GM12878 (cell line): ENCODE measurements at regions not wholly inside any gene's neighbourhood (a gene's known extent, or its start where the extent isn't known, plus 50 kb on each side); places are given as distances from the start of the nearest gene placed in this dataset.
"Not testable (repeated sequence)": the region's sequence is repeated elsewhere in the genome, so short reads cannot be mapped to it uniquely, and the experiment has no call there.

Experiments
- ATAC-seq: fragments of 200-7000 bp; cut with Tn5 transposase; 3 replicates; pipeline ENCODE4 v1.9.1; 2020; ENCODE audit warnings: mild to moderate bottlenecking, moderate library complexity
- BruUV-seq: library from RNA; stranded (reverse); fragments of 400-500 nt; replicated peaks from 2 replicates; lab custom pipeline; 2021; lab: Mats Ljungman, UMichigan
- CTCF ChIA-PET: fragments of 300-600 bp; sonication (Branson Sonifier 250); formaldehyde crosslinking; extraction: SDS; loops from one replicate; lab custom pipeline; 2021; ENCODE audit warnings: inconsistent platforms; lab: Yijun Ruan, JAX
- POLR2A ChIA-PET: fragments of 350-600 bp; formaldehyde crosslinking; extraction: SDS; loops from one replicate; lab custom pipeline; 2021; ENCODE audit warnings: inconsistent platforms; lab: Charles Lee
- RAD21 ChIA-PET: fragments of 300-600 bp; sonication (Branson Sonifier 250); formaldehyde crosslinking; loops from one replicate; lab custom pipeline; 2023; ENCODE audit warnings: antibody characterized with exemption; ENCODE audit not compliant: unreplicated experiment; lab: Charles Lee
- SMC1A ChIA-PET: fragments of 300-600 bp; sonication (Branson Sonifier 250); formaldehyde crosslinking; loops from one replicate; lab custom pipeline; 2023; ENCODE audit not compliant: unreplicated experiment, uncharacterized antibody; lab: Charles Lee
- DNase-seq: peaks from one replicate; pipeline ENCODE4 v3.0.0-alpha.2; 2011; ENCODE audit warnings: low read depth, low spot score
- FAIRE-seq: peaks from 3 replicates; lab custom pipeline; 2011; peaks lifted over from hg19 to GRCh38; lab: Jason Lieb, UNC
- H2AFZ ChIP-seq: 2 replicates; pipeline ENCODE4 v1.6.0; 2011; ENCODE audit warnings: low read depth, low read length, control low read depth; ENCODE audit not compliant: control insufficient read depth
- H3K27ac ChIP-seq: 2 replicates; pipeline ENCODE4 v1.5.1; 2011; ENCODE audit warnings: control low read depth; ENCODE audit not compliant: control insufficient read depth, insufficient read depth
- H3K27me3 ChIP-seq, 2 experiments: replicated peaks in 1 of 2; 2 replicates each; pipeline versions ENCODE4 v1.6.0 to v1.6.1; 2011; ENCODE audit warnings: low read length in 1 of 2; ENCODE audit not compliant: control insufficient read depth in 2 of 2, insufficient read depth in 2 of 2
- H3K36me3 ChIP-seq, 2 experiments: 2 replicates each; pipeline ENCODE4 v1.5.1; 2011; ENCODE audit warnings: low read length in 1 of 2; ENCODE audit not compliant: control insufficient read depth in 2 of 2, insufficient read depth in 2 of 2
- H3K4me1 ChIP-seq: 2 replicates; pipeline ENCODE4 v1.6.1; 2011; ENCODE audit warnings: mild to moderate bottlenecking, low read length, moderate library complexity, mixed read lengths; ENCODE audit not compliant: control insufficient read depth, insufficient read depth
- H3K4me2 ChIP-seq: 2 replicates; pipeline ENCODE4 v1.6.0; 2011; ENCODE audit warnings: control low read depth; ENCODE audit not compliant: control insufficient read depth, insufficient read depth
- H3K4me3 ChIP-seq: fragments of 200-600 bp; sonication (generic); 2 replicates; pipeline ENCODE4 v1.5.1; 2016
- H3K79me2 ChIP-seq: 2 replicates; pipeline ENCODE4 v1.6.0; 2011; ENCODE audit warnings: low read length; ENCODE audit not compliant: control insufficient read depth, insufficient read depth
- H3K9ac ChIP-seq: 2 replicates; pipeline ENCODE4 v1.8.0; 2011; ENCODE audit warnings: low read length, control low read depth, mixed read lengths; ENCODE audit not compliant: control insufficient read depth, insufficient read depth
- H3K9me3 ChIP-seq: replicated peaks from 3 replicates; pipeline ENCODE4 v1.5.1; 2011; ENCODE audit warnings: mild to moderate bottlenecking, low read length; ENCODE audit not compliant: control insufficient read depth, insufficient read depth
- H4K20me1 ChIP-seq: 2 replicates; pipeline ENCODE4 v1.6.0; 2011; ENCODE audit not compliant: control insufficient read depth, insufficient read depth
- BMI1 ChIP-seq: fragments of 450-650 bp; IDR thresholded peaks from 2 replicates; pipeline ENCODE4 v1.6.1; 2016; ENCODE audit warnings: mild to moderate bottlenecking, moderate library complexity, borderline replicate concordance
- ETV6 ChIP-seq, 2 experiments: fragments of 450-650 bp in 1 of 2; IDR thresholded peaks in 1 of 2; conservative IDR thresholded peaks in 1 of 2; 2 replicates each; pipeline ENCODE4 v1.6.1; 2014; ENCODE audit warnings: antibody characterized with exemption in 1 of 2, borderline replicate concordance in 1 of 2, low read depth in 1 of 2, mild to moderate bottlenecking in 1 of 2, moderate library complexity in 1 of 2
- MXI1 ChIP-seq: fragments of 150-350 bp; IDR thresholded peaks from 2 replicates; pipeline ENCODE4 v1.6.1; 2011; ENCODE audit warnings: low read depth, mild to moderate bottlenecking, inconsistent platforms, low read length, improper control_type of control experiment
- NR2F1 ChIP-seq: fragments of 450-650 bp; conservative IDR thresholded peaks from 2 replicates; pipeline ENCODE4 v1.6.1; 2017; ENCODE audit warnings: mild to moderate bottlenecking
- RB1 ChIP-seq: fragments of 450-650 bp; formaldehyde crosslinking; IDR thresholded peaks from 2 replicates; pipeline ENCODE4 v1.6.1; 2017; ENCODE audit warnings: mild to moderate bottlenecking, borderline replicate concordance
- SMAD1 ChIP-seq: fragments of 450-650 bp; IDR thresholded peaks from 2 replicates; pipeline ENCODE4 v1.6.1; 2018; ENCODE audit warnings: mild to moderate bottlenecking, low read depth; ENCODE audit not compliant: partially characterized antibody
- TARDBP ChIP-seq: IDR thresholded peaks from 2 replicates; pipeline ENCODE4 v1.6.1; 2016; ENCODE audit warnings: borderline replicate concordance
- WGBS: methylation state at CpG from one replicate; pipeline ENCODE4 v1.1.6; 2016; ENCODE audit warnings: low lambda C conversion rate; ENCODE audit not compliant: insufficient replicate concordance, insufficient coverage; ENCODE audit errors: missing lambda C conversion rate; 5-methylcytosine and 5-hydroxymethylcytosine counted together
- in situ Hi-C: fragments of 300-500 bp; cut with MboI; formaldehyde crosslinking; loops from 9 replicates; pipeline ENCODE4 v1.14.3; 2018; ENCODE audit warnings: mixed read lengths
- intact Hi-C: fragments of 100-400 bp; cut with micrococcal nuclease; formaldehyde crosslinking; loops from one replicate; pipeline ENCODE4 v1.14.2; 2022; ENCODE audit not compliant: unreplicated experiment
- TF ChIP-seq, protein P1 (sequence below): IDR thresholded peaks from 2 replicates; pipeline ENCODE4 v1.6.1; 2011; ENCODE audit warnings: low read depth, mild to moderate bottlenecking, low read length, moderate library complexity, borderline replicate concordance; ENCODE audit errors: extremely low read depth
- TF ChIP-seq, protein P2 (sequence below): IDR thresholded peaks from 2 replicates; pipeline ENCODE4 v1.6.1; 2011; ENCODE audit warnings: borderline replicate concordance, low read depth, mild to moderate bottlenecking, moderate library complexity, mixed read lengths, low read length; ENCODE audit not compliant: insufficient read depth; ENCODE audit errors: extremely low read length

- H3K9me3 ChIP-seq, result no peaks in the 10 kb centered on the region
- H3K4me2 ChIP-seq, result no peak overlapping the region
- RAD21 ChIA-PET, result no interaction called here
- no peak overlapping the region for H3K4me3 ChIP-seq
- H3K4me1 ChIP-seq, result no peaks in the 10 kb centered on the region
- POLR2A ChIA-PET, result no interaction called here
- no TSS peak for BruUV-seq
- CTCF ChIA-PET, result no interaction called here
- no peak overlapping the region for H3K9ac ChIP-seq
- 9% methylated on average over 9 of the region's 9 CpGs for WGBS
- intact Hi-C loops, result no loop called here
- DNase-seq (no peak), ATAC-seq (no peak)
- no peaks in the 10 kb centered on the region for H3K36me3 ChIP-seq
- H2AFZ ChIP-seq, result no peak overlapping the region
- no peak overlapping the region for H3K27ac ChIP-seq
- SMC1A ChIA-PET, result no interaction called here
- TF ChIP-seq, protein P1, sequence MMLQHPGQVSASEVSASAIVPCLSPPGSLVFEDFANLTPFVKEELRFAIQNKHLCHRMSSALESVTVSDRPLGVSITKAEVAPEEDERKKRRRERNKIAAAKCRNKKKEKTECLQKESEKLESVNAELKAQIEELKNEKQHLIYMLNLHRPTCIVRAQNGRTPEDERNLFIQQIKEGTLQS, result no peak
- TF ChIP-seq NR2F1, result no peak
- TF ChIP-seq SMAD1, result no peak
- TF ChIP-seq, protein P2, sequence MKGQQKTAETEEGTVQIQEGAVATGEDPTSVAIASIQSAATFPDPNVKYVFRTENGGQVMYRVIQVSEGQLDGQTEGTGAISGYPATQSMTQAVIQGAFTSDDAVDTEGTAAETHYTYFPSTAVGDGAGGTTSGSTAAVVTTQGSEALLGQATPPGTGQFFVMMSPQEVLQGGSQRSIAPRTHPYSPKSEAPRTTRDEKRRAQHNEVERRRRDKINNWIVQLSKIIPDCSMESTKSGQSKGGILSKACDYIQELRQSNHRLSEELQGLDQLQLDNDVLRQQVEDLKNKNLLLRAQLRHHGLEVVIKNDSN, result no peak
- no peak for TF ChIP-seq ETV6 (conservative IDR thresholded peaks at IDR 0.05 in 1 of 2, IDR thresholded peaks at IDR 0.05 in 1 of 2; ENCODE audit: borderline replicate concordance in 1 of 2, low read depth in 1 of 2)
- no peak for TF ChIP-seq TARDBP
- TF ChIP-seq BMI1, result no peak
- no peak for TF ChIP-seq RB1
- no peak for TF ChIP-seq MXI1
- TF ChIP-seq, all 136 proteins: peak for 0
- no peaks in the 10 kb centered on the region for H3K79me2 ChIP-seq
- no peaks in the 10 kb centered on the region for H4K20me1 ChIP-seq
- no peak for FAIRE-seq
- in situ Hi-C loops, result no loop called here
- no peaks in the 10 kb centered on the region for H3K27me3 ChIP-seq
These were observed 563.1 kb upstream of the LUZP2 start for GRCh38 chr11:23933721-23934120.

- DNase-seq, H3K79me2 ChIP-seq, BruUV-seq, H4K20me1 ChIP-seq, in situ Hi-C loops, intact Hi-C loops, H3K9ac ChIP-seq, ATAC-seq, H3K4me2 ChIP-seq, H2AFZ ChIP-seq, CTCF ChIA-PET, H3K4me1 ChIP-seq, H3K9me3 ChIP-seq, H3K4me3 ChIP-seq, H3K27ac ChIP-seq, FAIRE-seq, SMC1A ChIA-PET, POLR2A ChIA-PET, H3K36me3 ChIP-seq, H3K27me3 ChIP-seq, RAD21 ChIA-PET: not testable (repeated sequence)
- WGBS, result 56% methylated on average over 24 of the region's 27 CpGs
These were observed 562.1 kb upstream of the LUZP2 start for GRCh38 chr11:23934671-23935270.
